Caki2 (cell line): ENCODE measurements at regions not wholly inside any gene's neighbourhood (a gene's known extent, or its start where the extent isn't known, plus 50 kb on each side); places are given as distances from the start of the nearest gene placed in this dataset.
"Not testable (repeated sequence)": the region's sequence is repeated elsewhere in the genome, so short reads cannot be mapped to it uniquely, and the experiment has no call there.

Experiments used
- DNase-seq: peaks from one replicate; pipeline ENCODE4 v3.0.0-alpha.2; 2015; ENCODE audit warnings: low read depth
- in situ Hi-C: cut with HindIII; loops from 2 replicates; pipeline ENCODE4 v1.10.0; 2016; ENCODE audit warnings: low sequenced_read_pairs, low pct_unique_long_range_greater_than_20kb, mixed read lengths

GRCh38 chr6:86872810-86873209, 64.5 kb upstream of the HTR1E start:
- in situ Hi-C loops, DNase-seq: not testable (repeated sequence)

DNA sequence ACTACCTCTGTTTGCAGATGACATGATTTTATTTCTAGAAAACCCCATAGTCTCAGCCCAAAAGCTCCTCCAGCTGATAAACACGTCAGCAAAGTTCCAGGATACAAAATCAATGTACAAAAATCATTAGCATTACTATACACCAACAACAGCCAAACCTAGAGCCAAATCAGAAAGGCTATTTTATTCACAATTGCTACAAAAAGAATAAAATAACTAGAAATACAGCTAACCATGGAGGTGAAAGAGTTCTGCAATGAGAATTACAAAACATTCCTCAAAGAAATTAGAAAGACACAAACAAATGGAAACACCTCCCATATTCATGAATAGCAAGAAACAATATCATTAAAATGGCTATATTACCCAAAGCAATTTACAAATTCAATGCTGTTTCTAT, 65.6 kb upstream of the HTR1E start:
- in situ Hi-C loops = no loop called here
- no peak for DNase-seq

GRCh38 chr6:86869500-86869899, 67.8 kb upstream of the HTR1E start:
- in situ Hi-C loops = no loop called here

DNA sequence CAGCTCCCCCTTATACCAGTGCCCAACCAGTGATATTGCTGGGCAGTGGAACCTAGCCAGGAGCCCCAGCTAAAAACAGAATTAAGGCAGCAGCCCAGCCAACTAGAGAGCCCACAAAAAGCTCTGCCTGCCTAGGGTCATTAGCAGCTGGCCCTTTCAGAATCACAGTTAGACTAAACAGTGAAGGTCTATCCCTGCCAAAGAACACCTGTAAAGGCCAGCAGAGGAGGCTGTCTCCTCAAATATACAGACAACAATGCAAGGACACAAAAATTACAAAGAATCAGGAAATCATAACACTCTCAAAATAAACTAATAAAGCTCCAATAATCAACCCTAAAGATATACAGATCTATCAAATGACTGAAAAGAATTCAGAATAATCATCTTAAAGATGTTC, 77.8 kb upstream of the HTR1E start:
- in situ Hi-C loops = no loop called here
- no peak for DNase-seq

More at GRCh38 chr6:86869500-86869899, 67.8 kb upstream of the HTR1E start:
- no peak for DNase-seq

DNA sequence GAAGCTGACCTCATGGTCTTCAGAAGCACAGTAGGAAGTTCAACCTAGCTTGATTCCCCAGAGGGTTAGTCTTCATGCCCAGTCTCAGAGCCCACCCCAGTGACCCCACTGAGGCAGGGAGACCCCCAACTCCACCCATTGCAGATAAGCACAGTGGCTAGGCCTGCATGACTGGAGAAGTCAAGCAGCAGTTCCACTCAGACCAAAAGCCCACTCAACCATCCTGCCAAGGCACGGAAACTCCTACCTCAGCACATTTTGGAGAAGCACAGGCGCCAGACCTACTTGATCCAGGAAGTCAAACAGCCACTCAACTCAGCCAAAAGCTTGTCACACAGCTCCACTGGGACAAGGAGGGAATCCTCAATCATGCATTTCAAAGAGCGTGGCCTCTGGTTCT, 78.4 kb upstream of the HTR1E start:
- no peak for DNase-seq
- in situ Hi-C loops = no loop called here

GRCh38 chr6:86857783-86858182, 79.5 kb upstream of the HTR1E start:
- no peak for DNase-seq
- in situ Hi-C loops = no loop called here

- in situ Hi-C loops = no loop called here
- peak; percentile 10 for DNase-seq
Observed at GRCh38 chr6:86856937-86857563, 80.3 kb upstream of the HTR1E start.

DNA sequence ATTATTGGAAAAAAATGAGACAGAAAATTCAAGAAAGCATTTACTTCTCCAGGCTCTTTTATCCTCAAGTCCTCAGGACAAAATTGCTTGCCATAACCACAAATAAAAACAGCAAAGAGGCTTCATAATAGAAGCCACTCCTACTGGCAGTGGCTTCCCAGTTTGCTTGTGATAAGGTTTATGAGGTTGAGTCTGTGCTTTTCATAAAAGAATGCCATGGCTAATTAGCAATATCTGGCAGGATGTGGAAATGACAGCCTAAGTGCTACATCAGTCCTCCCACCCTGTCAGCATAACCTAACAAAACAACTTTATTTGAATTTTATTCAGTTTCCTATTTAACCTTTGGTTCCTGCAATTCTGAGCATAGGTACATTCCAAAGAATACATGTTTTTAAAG, 80.9 kb upstream of the HTR1E start:
- in situ Hi-C loops = no loop called here
- no peak for DNase-seq

- in situ Hi-C loops = no loop called here
- no peak for DNase-seq
Observed at GRCh38 chr6:86848986-86849385, 88.3 kb upstream of the HTR1E start.

DNA sequence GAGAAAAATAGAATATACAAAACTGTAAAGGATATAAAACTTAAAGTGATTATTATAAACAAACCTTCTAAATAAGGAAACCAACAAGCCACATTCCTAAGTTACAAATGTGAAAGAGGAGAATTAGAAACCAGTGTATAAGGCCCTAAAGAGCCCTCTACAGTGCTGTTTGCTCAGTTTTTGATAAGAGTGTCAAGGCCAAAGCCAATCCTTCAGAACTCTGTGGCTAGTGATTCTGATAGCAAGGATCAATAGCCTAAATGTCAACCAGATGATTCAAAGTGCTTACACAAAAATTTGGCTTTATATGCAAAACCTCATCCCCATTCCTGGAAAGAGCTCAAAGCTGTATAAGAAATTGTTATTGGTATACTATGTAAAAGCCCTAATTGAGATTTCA, 104.6 kb upstream of the HTR1E start:
- in situ Hi-C loops = no loop called here
- DNase-seq = no peak

DNA sequence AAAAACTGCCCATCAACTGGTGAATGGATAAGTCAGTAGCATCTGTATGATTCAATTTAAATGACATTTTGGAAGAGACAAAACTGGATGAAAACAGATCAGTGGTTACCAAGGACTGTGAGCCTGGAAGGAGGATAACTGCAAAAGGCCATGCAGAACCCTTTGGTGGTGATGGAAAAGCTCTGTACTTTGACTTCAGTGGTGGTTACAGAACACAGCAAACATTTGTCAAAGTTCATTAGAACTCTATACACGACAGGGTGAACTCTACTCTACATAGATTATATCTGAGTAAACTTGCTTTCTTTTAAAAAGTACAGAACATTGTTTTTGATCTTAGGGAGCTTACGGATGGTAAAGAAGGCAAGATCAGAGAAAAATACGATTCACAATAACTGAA, 111.9 kb upstream of the HTR1E start:
- in situ Hi-C loops = no loop called here
- no peak for DNase-seq

DNA sequence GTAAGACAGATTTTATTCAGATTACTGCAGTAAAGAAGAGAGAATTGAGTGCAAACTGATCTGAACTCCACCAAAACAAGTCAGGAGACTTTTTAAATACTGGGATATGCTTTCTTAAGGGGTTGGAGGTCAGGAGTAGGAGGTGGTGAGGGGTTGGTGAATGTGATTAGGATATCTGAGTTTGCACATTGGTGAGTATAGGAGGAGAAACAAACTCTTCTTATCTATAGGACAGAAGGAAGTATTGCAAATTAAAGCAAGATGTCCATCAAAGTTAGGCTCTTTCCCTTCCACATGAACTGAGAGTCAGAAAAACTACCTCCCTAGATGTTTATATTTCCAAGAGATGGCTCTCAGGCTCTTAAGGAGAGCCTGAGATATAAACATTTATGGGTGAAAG, 114.6 kb upstream of the HTR1E start:
- no peak for DNase-seq
- in situ Hi-C loops = no loop called here

- no peak for DNase-seq
- in situ Hi-C loops = no loop called here
Observed at GRCh38 chr6:86820750-86821149, 116.6 kb upstream of the HTR1E start.

GRCh38 chr6:86793649-86794048, 143.7 kb upstream of the HTR1E start:
- in situ Hi-C loops = no loop called here
- DNase-seq = no peak

- in situ Hi-C loops = no loop called here
- DNase-seq = no peak
Observed at GRCh38 chr6:86791476-86791875, 145.9 kb upstream of the HTR1E start.

GRCh38 chr6:86789779-86790411, 147.4 kb upstream of the HTR1E start:
- DNase-seq = no peak
- in situ Hi-C loops = no loop called here

- in situ Hi-C loops = no loop called here
- no peak for DNase-seq
Observed at GRCh38 chr6:86782328-86782727, 155.0 kb upstream of the HTR1E start.

DNA sequence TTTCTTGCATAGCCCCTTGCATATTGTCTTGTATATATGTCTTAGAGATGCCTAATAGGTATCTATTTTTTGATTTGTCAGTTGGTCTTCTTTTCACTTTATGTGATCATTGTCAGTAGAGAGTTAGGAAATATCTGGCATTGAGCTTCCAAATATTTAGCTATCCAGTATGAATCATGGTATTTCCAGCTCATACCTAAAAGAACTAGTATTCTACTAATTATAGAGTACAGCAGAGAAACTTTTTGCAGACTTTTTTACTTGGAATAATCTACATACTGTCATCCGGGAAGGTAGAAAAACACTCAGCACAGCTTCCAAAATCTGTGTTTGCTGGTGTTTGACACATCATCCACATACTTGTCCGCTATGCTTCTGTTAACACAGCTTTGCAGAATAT, 156.4 kb upstream of the HTR1E start:
- DNase-seq = no peak
- in situ Hi-C loops = no loop called here

DNA sequence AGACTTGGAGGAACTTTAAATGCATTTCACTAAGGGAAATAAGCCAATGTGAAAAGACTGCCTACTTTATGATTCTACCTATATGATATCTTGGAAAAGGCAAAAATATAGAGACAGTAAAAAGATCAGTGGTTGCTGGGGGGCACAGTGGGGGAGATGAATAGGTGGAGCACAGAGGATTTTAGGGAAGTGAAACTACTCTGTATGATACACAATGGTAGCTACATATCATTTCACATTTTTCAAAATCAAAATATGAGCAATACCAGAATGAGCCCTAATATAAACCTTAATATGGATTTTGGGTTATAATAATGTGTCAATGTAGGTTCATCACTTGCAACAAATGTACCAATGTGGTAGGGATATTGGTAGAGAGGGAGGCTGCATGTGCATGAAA, 161.4 kb upstream of the HTR1E start:
- DNase-seq = no peak
- in situ Hi-C loops = no loop called here

- DNase-seq = no peak
- in situ Hi-C loops = no loop called here
Observed at GRCh38 chr6:86765211-86765610, 172.1 kb upstream of the HTR1E start.
